OCI-LY3 (cell line): ENCODE measurements at regions not wholly inside any gene's neighbourhood (a gene's known extent, or its start where the extent isn't known, plus 50 kb on each side); places are given as distances from the start of the nearest gene placed in this dataset.

Source experiments
- H2AFZ ChIP-seq: fragments of 200-600, 300-600 bp; shearing (Covaris generic); 2 replicates; pipeline ENCODE4 v1.6.0; 2014; ENCODE audit warnings: antibody characterized with exemption, low read depth, low read length
- H3K27ac ChIP-seq: fragments of 200-600, 300-600 bp; sonication (generic); 2 replicates; pipeline ENCODE4 v1.5.1; 2014; ENCODE audit warnings: mild to moderate bottlenecking, low read length, moderate library complexity, mixed read lengths
- H3K27me3 ChIP-seq: fragments of 200-600, 300-600 bp; sonication (generic); 2 replicates; pipeline ENCODE4 v1.6.1; 2014; ENCODE audit warnings: low read depth, low read length, mixed read lengths
- H3K36me3 ChIP-seq: fragments of 200-600, 300-600 bp; sonication (generic); replicated peaks from 2 replicates; pipeline ENCODE3; 2014; ENCODE audit warnings: low read depth, low read length, mixed read lengths
- H3K4me1 ChIP-seq: fragments of 300-600, 200-600 bp; sonication (generic); 2 replicates; pipeline ENCODE4 v1.6.1; 2014; ENCODE audit warnings: low read length, mixed read lengths
- H3K4me2 ChIP-seq: fragments of 200-600, 300-600 bp; sonication (generic); 2 replicates; pipeline ENCODE4 v1.6.1; 2014; ENCODE audit warnings: low read length, mixed read lengths
- H3K4me3 ChIP-seq: fragments of 300-600, 200-600 bp; sonication (generic); 2 replicates; pipeline ENCODE4 v1.5.1; 2014; ENCODE audit warnings: antibody characterized with exemption, mild to moderate bottlenecking, low read length, moderate library complexity
- H3K79me2 ChIP-seq: fragments of 300-600, 200-600 bp; shearing (Covaris generic); 2 replicates; pipeline ENCODE4 v1.6.1; 2014; ENCODE audit warnings: mild to moderate bottlenecking, low read length, mixed read lengths
- H3K9ac ChIP-seq: fragments of 300-600, 200-600 bp; shearing (Covaris generic); 2 replicates; pipeline ENCODE4 v1.6.0; 2014; ENCODE audit warnings: mild to moderate bottlenecking, low read length, moderate library complexity
- H3K9me3 ChIP-seq: fragments of 200-600, 300-600 bp; shearing (Covaris generic); 2 replicates; pipeline ENCODE4 v1.6.1; 2014; ENCODE audit warnings: low read length, mixed read lengths; ENCODE audit not compliant: insufficient read depth
- H4K20me1 ChIP-seq: fragments of 200-600, 300-600 bp; sonication (generic); 2 replicates; pipeline ENCODE4 v1.6.1; 2016; ENCODE audit warnings: low read length, mixed read lengths; ENCODE audit not compliant: insufficient read depth
- EZH2phosphoT487 ChIP-seq: fragments of 200-600 bp; shearing (Covaris generic); IDR thresholded peaks from 2 replicates; pipeline ENCODE4 v1.6.1; 2018; ENCODE audit warnings: antibody characterized with exemption, mixed run types, low read depth
- TF ChIP-seq, protein P1 (sequence below): fragments of 200-600, 300-600 bp; sonication (generic); IDR thresholded peaks from 2 replicates; pipeline ENCODE4 v1.5.1; 2014; ENCODE audit warnings: antibody characterized with exemption, low read length, low read depth

- no peaks in the 10 kb centered on the region for H3K9me3 ChIP-seq
- H4K20me1 ChIP-seq, result no peaks in the 10 kb centered on the region
- H3K4me3 ChIP-seq, result no peak overlapping the region
- H3K36me3 ChIP-seq, result no peaks in the 10 kb centered on the region
- no peaks in the 10 kb centered on the region for H3K27me3 ChIP-seq
- H3K9ac ChIP-seq, result no peak overlapping the region
- H3K4me2 ChIP-seq, result no peak overlapping the region
- H3K27ac ChIP-seq, result no peak overlapping the region
- TF ChIP-seq, protein P1, sequence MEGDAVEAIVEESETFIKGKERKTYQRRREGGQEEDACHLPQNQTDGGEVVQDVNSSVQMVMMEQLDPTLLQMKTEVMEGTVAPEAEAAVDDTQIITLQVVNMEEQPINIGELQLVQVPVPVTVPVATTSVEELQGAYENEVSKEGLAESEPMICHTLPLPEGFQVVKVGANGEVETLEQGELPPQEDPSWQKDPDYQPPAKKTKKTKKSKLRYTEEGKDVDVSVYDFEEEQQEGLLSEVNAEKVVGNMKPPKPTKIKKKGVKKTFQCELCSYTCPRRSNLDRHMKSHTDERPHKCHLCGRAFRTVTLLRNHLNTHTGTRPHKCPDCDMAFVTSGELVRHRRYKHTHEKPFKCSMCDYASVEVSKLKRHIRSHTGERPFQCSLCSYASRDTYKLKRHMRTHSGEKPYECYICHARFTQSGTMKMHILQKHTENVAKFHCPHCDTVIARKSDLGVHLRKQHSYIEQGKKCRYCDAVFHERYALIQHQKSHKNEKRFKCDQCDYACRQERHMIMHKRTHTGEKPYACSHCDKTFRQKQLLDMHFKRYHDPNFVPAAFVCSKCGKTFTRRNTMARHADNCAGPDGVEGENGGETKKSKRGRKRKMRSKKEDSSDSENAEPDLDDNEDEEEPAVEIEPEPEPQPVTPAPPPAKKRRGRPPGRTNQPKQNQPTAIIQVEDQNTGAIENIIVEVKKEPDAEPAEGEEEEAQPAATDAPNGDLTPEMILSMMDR, result no peak
- TF ChIP-seq EZH2phosphoT487, result no peak
- H2AFZ ChIP-seq, result no peak overlapping the region
- H3K4me1 ChIP-seq, result no peaks in the 10 kb centered on the region
- no peaks in the 10 kb centered on the region for H3K79me2 ChIP-seq
Observed at GRCh38 chr3:182215881-182216280, 504.2 kb downstream of the SOX2 start.

- H3K9ac ChIP-seq, result no peak overlapping the region
- no peaks in the 10 kb centered on the region for H3K27me3 ChIP-seq
- no peak overlapping the region for H3K4me3 ChIP-seq
- no peak overlapping the region for H3K4me2 ChIP-seq
- no peaks in the 10 kb centered on the region for H3K79me2 ChIP-seq
- H4K20me1 ChIP-seq, result no peaks in the 10 kb centered on the region
- H3K9me3 ChIP-seq, result no peaks in the 10 kb centered on the region
- H3K36me3 ChIP-seq, result no peaks in the 10 kb centered on the region
- H3K4me1 ChIP-seq, result no peaks in the 10 kb centered on the region
- TF ChIP-seq, protein P1, result no peak
- no peak for TF ChIP-seq EZH2phosphoT487
- no peak overlapping the region for H2AFZ ChIP-seq
- no peak overlapping the region for H3K27ac ChIP-seq
Observed at GRCh38 chr3:182216311-182216970, 504.7 kb downstream of the SOX2 start.

DNA sequence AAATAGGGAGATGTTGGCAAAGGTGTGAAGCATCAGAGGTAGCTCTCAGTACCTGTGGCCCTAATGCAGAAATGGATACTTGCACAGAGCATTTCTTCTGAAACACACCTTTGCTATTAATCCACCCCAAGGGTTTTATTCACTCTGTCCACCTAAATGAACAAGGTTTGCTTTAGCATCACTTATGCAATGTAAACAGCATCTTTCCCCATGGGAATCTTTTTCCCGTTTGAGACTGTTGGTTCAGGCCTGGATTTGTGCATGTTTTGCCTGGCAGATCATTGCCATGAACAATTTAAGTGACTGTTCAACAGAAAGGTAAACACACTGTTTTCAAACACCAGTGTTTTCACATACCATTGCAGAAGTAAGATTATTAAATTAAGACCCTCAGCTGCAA lies 508.3 kb downstream of the SOX2 start:
- TF ChIP-seq EZH2phosphoT487, result no peak
- TF ChIP-seq, protein P1, result no peak
- Histone ChIP-seq H2AFZ (no peak overlapping the region), H3K36me3 (no peaks in the 10 kb centered on the region), H3K4me2 (no peak overlapping the region), H3K27ac (no peak overlapping the region), H3K4me3 (no peak overlapping the region), H3K79me2 (no peaks in the 10 kb centered on the region), H3K27me3 (no peaks in the 10 kb centered on the region), H3K9me3 (no peaks in the 10 kb centered on the region), H3K4me1 (no peaks in the 10 kb centered on the region), H4K20me1 (no peaks in the 10 kb centered on the region), H3K9ac (no peak overlapping the region)

DNA sequence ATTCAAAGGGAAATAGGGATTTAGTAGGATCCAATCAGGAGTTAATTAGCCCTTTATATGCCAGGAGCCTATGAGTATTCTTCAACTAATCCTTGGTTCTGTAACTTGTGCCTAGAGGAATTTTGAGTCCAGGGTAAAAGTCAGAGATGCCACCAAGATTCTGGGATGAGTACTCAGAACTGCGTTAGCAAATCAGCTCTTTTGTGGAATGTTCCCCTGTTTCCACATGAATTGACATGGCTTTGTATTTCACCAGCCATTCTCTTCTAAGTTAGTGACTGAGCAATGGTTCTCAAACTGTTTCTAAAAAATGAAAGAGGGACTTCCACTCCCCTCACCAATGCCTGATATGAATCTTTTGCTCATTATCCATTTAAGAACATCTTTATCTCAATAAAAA lies 508.7 kb downstream of the SOX2 start:
- Histone ChIP-seq H3K9ac (no peak overlapping the region), H4K20me1 (no peaks in the 10 kb centered on the region), H3K79me2 (no peaks in the 10 kb centered on the region), H2AFZ (no peak overlapping the region), H3K27me3 (no peaks in the 10 kb centered on the region), H3K4me1 (no peaks in the 10 kb centered on the region), H3K27ac (no peak overlapping the region), H3K4me2 (no peak overlapping the region), H3K9me3 (no peaks in the 10 kb centered on the region), H3K36me3 (no peaks in the 10 kb centered on the region), H3K4me3 (no peak overlapping the region)
- TF ChIP-seq EZH2phosphoT487, result no peak
- TF ChIP-seq, protein P1, result no peak
